Left cardiac atrium (tissue), 4 donors: ENCODE measurements at regions not wholly inside any gene's neighbourhood (a gene's known extent, or its start where the extent isn't known, plus 50 kb on each side); places are given as distances from the start of the nearest gene placed in this dataset.
"Not testable (repeated sequence)": the region's sequence is repeated elsewhere in the genome, so short reads cannot be mapped to it uniquely, and the experiment has no call there.

Source experiments
- ATAC-seq, 2 donors: fragments of 200-7000 bp; cut with Tn5 transposase; one replicate each; pipeline ENCODE4 v1.9.1; 2020; ENCODE audit warnings: mild to moderate bottlenecking in 2 of 2, moderate library complexity in 2 of 2
- DNase-seq: peaks from one replicate; pipeline ENCODE4 v3.0.0-alpha.2; 2020
- intact Hi-C, 2 donors: fragments of 100-400 bp; cut with DNase I; formaldehyde crosslinking; loops; one replicate each; pipeline versions ENCODE4 v1.14.1 to v1.15.1; 2022 to 2023
- donor health status: DM: no; HTN: yes; CAD: no.
- donor health status: DM: no; HTN: yes; CAD: no; lungs with severe emphysema.
- donor health status: DM: yes; HTN: yes; CAD: no.
- donor health status: Dilated cardiomyopathy.

GRCh38 chr21:21818898-21819297 lies 820.7 kb downstream of the NCAM2 start:
- ATAC-seq: no peak
- no peak for DNase-seq
- intact Hi-C loops: no loop called here

- intact Hi-C loops: no loop called here
- ATAC-seq (no peak), DNase-seq (no peak)
Measured at GRCh38 chr21:21828130-21828529, 829.9 kb downstream of the NCAM2 start.

GRCh38 chr21:21831036-21831435 lies 832.8 kb downstream of the NCAM2 start:
- DNase-seq (no peak), ATAC-seq (no peak)
- intact Hi-C loops: no loop called here

- ATAC-seq (no peak), DNase-seq (no peak)
- intact Hi-C loops: no loop called here
Measured at GRCh38 chr21:21845901-21846300, 847.7 kb downstream of the NCAM2 start.

- no peak for DNase-seq
- ATAC-seq: no peak
- intact Hi-C loops: no loop called here
Measured at GRCh38 chr21:21851205-21851604, 853.0 kb downstream of the NCAM2 start.

- no peak for ATAC-seq
- intact Hi-C loops: no loop called here
- no peak for DNase-seq
Measured at GRCh38 chr21:21851657-21852056, 853.4 kb downstream of the NCAM2 start.

GRCh38 chr21:21858502-21859334 lies 860.5 kb downstream of the NCAM2 start:
- ATAC-seq (no peak), DNase-seq (no peak)
- intact Hi-C loops: no loop called here

GRCh38 chr21:21860888-21861287 lies 862.7 kb downstream of the NCAM2 start:
- ATAC-seq (peak in 1 of 2 donors; percentile 38), DNase-seq (no peak)
- intact Hi-C loops: no loop called here

GRCh38 chr21:21864321-21864840 lies 866.2 kb downstream of the NCAM2 start:
- intact Hi-C loops: no loop called here
- DNase-seq (no peak), ATAC-seq (no peak)

GRCh38 chr21:21897275-21897883 lies 899.2 kb downstream of the NCAM2 start:
- DNase-seq (no peak), ATAC-seq (no peak)
- intact Hi-C loops: no loop called here

GRCh38 chr21:21898801-21899200 lies 900.6 kb downstream of the NCAM2 start:
- no peak for DNase-seq
- ATAC-seq: no peak
- intact Hi-C loops: no loop called here

- ATAC-seq, DNase-seq, intact Hi-C loops: not testable (repeated sequence)
Measured at GRCh38 chr21:21902416-21902815, 904.2 kb downstream of the NCAM2 start.

GRCh38 chr21:21907271-21907670 lies 909.1 kb downstream of the NCAM2 start:
- no peak for ATAC-seq
- intact Hi-C loops: no loop called here
- DNase-seq: no peak

- no peak for ATAC-seq
- intact Hi-C loops: no loop called here
- no peak for DNase-seq
Measured at GRCh38 chr21:21915816-21916215, 917.6 kb downstream of the NCAM2 start.

- DNase-seq (no peak), ATAC-seq (no peak)
- intact Hi-C loops: loop anchor here in 1 of 2 donors (5.0 kb wide), 1 partner anchor 919 kb away; no protein-coding TSS in a partner anchor
Measured at GRCh38 chr21:21921410-21922232, 923.4 kb downstream of the NCAM2 start.

GRCh38 chr21:21929226-21929625 lies 931.0 kb downstream of the NCAM2 start:
- ATAC-seq (no peak), DNase-seq (no peak)
- intact Hi-C loops: no loop called here

GRCh38 chr21:21929789-21930188 lies 931.6 kb downstream of the NCAM2 start:
- no peak for DNase-seq
- no peak for ATAC-seq
- intact Hi-C loops: loop anchor here in 1 of 2 donors (10.0 kb wide), 1 partner anchor 55 kb away; no protein-coding TSS in a partner anchor

- intact Hi-C loops: no loop called here
- DNase-seq (no peak), ATAC-seq (no peak)
Measured at GRCh38 chr21:21952566-21952965, 954.4 kb downstream of the NCAM2 start.

- intact Hi-C loops: no loop called here
- ATAC-seq: no peak
- DNase-seq: no peak
Measured at GRCh38 chr21:21955204-21955603, 957.0 kb downstream of the NCAM2 start.

- ATAC-seq: no peak
- intact Hi-C loops: no loop called here
- no peak for DNase-seq
Measured at GRCh38 chr21:21957490-21957889, 959.3 kb downstream of the NCAM2 start.
